NCI-H526 treated with DMSO at 0.1 percent for 48 hours (cell line): ENCODE measurements at regions not wholly inside any gene's neighbourhood (a gene's known extent, or its start where the extent isn't known, plus 50 kb on each side); places are given as distances from the start of the nearest gene placed in this dataset.
"Not testable (repeated sequence)": the region's sequence is repeated elsewhere in the genome, so short reads cannot be mapped to it uniquely, and the experiment has no call there.

Experiments used
- DNase-seq: peaks from one replicate; lab custom pipeline; 2025; lab: John Stamatoyannopoulos, UW

DNA sequence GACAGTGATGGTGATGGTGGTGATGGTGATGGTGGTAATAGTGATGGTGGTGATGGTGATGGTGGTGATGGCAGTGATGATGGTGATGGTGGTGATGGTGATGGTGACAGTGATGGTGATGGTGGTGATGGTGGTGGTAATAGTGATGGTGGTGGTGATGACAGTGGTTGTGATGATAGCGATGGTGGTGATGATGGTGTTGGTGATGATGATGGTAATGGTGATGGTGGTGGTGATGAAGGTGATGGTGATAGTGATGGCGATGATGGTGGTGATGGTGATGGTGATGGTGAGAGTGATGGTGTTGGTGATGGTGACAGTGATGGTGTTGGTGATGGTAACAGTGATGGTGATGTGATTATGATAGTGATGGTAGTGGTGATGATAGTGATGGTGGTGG lies 94.3 kb downstream of the ASB1 start:
- DNase-seq: no peak

DNA sequence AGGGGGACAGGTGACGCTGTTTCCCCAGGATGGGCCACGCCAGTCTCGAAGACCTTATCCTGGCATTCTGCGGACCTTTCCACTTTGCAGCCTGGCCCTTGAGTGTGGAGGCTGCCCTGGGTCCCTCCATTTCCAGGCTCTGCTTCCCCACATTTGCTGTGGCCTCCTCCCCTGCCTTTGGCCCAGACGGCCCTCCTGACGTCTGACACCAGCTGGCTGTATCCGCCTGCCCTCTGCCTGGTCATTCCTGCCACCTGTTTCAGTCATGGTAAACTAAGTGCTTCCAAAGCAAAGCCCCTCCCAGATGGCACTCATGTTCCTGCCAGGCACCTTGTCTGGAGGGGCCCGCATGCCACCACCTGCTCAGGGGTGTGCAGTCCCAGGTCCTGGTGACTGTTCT lies 95.1 kb downstream of the ASB1 start:
- no peak for DNase-seq

GRCh38 chr2:238523158-238524110 lies 96.7 kb downstream of the ASB1 start:
- DNase-seq: no peak

DNA sequence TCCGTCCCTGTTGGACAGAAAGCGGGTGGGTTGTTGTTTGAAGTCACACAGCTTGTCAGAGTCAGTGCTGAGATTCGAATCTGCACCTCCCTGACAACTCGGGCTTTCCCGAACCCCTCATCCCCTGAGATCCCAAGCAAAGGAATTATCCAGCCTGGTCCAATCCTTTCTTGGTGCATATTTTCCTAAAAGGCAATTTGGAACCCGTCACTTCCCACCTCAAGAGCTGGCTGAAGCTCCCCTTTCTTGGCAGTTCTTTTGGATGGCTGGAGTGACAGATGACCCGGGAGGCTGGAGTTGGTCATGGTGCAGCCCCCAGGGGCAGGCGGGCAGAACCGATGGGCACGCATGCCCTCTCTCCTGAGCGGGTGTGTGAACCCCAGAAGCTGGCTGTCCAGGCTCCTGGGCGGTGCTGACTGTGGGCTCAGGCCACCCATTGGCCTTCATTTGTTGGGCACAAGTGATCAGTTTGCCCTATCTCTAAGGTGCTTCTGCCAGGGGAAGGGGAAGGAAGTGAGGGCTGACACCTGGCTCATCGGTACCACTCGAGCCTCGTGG lies 97.8 kb downstream of the ASB1 start:
- DNase-seq: no peak

GRCh38 chr2:238525990-238526389 lies 99.3 kb downstream of the ASB1 start:
- no peak for DNase-seq

GRCh38 chr2:238527565-238527964 lies 100.8 kb downstream of the ASB1 start:
- no peak for DNase-seq

DNA sequence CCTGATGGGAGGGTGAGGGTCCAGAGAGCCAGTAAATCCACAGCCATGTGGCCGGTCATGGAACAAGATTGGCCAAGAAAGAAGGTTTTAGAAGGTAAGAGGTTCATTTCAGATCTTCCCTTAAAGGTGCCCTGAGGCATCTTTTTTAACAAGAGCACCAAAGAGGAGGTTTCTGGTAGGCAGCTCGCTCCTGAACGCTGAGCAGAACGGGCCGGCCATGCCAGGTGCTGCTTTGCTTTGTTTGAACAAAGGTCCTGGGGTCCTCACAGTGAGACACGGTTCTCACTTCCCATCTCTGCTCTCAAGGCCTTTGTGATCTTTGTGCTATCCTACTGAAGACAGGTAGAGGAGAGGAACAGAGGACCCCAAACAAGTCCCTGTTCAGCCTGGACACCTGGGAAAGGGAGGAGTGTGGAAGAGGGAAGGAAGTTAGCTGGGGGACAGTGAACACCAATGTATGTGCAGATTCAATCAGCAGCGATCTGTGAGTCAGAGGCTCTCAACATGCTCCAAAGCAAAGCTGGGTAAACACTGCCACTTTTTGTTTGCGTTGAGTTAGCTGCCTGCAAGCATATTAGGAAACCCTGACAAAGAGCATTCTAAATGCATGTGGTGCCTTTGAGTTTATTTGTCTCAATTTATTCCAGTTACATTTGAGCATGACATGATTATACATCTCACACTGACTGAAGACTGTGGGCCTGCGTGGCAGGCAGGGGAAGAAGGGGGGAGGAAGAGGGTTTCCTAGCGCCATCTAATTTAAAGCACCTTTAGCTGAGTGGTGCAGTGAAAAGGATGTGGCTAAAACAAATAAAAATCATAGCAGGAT lies 102.4 kb downstream of the ASB1 start:
- DNase-seq: no peak

DNA sequence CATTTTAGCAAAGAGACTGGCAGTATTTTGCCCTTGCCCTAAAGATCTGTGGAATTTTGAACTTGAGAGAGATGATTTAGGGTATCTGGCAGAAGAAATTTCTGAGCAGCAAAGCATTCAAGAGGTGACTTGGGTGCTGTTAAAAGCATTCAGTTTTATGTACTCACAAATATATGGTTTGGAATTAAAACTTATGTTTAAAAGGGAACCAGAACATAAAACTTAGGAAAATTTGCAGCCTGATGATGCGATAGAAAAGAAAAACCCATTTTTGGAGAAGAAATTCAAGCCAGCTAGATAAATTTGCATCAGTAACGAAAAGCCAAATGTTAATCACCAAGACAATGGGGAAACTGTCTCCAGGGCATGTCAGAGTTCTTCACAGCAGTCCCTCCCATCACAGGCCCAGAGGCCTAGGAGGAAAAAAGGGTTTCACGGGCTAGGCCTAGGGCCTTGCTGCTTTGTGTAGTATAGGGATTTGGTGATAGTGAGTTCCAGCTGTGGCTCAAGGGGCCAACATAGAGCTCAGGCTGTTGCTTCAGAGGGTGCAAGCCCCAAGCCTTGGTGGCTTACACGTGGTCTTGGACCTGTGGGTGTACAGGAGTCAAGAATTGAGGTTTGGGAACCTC lies 104.4 kb downstream of the ASB1 start:
- DNase-seq: not testable (repeated sequence)

GRCh38 chr2:238543732-238544131 lies 117.0 kb downstream of the ASB1 start:
- not testable (repeated sequence) for DNase-seq

- no peak for DNase-seq
Measured at GRCh38 chr2:238548902-238549462, 122.3 kb downstream of the ASB1 start.

GRCh38 chr2:238549866-238550265 lies 123.1 kb downstream of the ASB1 start:
- DNase-seq: no peak

DNA sequence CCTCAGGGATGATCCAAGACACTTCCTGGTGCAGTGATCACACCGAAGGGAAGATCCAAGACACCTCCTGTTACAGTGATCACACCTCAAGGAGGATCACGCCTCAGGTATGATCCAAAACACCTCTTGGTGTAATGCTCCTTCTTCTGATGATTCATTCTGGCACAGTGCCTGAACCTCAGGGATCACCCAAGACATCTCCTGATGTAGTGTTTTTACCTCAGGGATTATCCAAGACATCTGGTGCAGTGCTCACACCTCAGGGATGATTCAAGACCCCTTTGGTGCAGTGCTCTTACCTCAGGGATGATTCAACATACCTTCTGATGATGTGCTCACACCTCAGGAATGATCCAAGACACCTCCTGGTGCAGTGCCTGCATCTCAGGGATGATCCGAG lies 124.4 kb downstream of the ASB1 start:
- DNase-seq: no peak

- DNase-seq: no peak
Measured at GRCh38 chr2:238552226-238552625, 125.5 kb downstream of the ASB1 start.

- no peak for DNase-seq
Measured at GRCh38 chr2:238553159-238553558, 126.4 kb downstream of the ASB1 start.

GRCh38 chr2:238554468-238555315 lies 128.0 kb downstream of the ASB1 start:
- DNase-seq: no peak

DNA sequence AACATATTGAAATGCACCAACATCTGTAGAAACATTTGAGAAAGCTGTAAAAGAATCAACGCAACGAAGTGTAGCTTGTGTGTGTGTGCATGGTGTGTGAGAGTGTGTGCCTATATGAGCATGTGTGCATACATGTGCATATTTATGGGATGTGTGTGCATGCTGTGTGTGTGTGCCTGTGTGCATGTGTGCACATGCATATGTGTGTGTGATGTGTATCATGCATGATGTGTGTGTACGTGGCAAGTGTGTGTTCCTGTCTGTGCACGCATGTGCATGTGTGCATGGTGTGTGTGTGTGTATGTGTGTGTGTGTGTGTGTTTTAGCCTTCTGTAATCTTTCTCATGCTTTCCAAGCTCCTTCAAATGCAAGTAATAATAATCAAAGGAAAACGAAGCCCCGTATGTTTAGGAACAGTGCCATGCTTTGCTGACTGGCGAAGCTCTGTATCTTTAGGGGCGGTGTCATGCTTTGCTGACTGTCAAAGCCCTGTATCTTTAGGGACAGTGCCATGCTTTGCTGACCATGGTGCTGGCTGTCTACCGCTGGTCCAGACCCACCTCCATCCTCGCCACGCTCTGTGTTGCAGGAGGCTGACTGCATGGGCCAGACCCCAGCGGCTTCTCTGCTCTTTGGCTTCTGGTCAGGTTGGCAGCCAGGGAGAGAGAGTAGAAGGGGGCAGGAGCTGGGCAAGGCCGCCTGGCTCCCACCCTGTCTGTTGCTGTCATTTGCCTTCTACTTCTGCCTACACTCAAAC lies 129.2 kb downstream of the ASB1 start:
- DNase-seq: no peak

GRCh38 chr2:238557431-238557830 lies 130.7 kb downstream of the ASB1 start:
- no peak for DNase-seq

- DNase-seq: no peak
Measured at GRCh38 chr2:238557936-238558335, 131.2 kb downstream of the ASB1 start.

- DNase-seq: no peak
Measured at GRCh38 chr2:238558456-238559099, 131.9 kb downstream of the ASB1 start.

- DNase-seq: no peak
Measured at GRCh38 chr2:238560234-238560633, 133.5 kb downstream of the ASB1 start.
